Fibroblast of peridontal ligament (primary cell): ENCODE measurements at regions not wholly inside any gene's neighbourhood (a gene's known extent, or its start where the extent isn't known, plus 50 kb on each side); places are given as distances from the start of the nearest gene placed in this dataset.

Source experiments
- DNase-seq: peaks from one replicate; pipeline ENCODE4 v3.0.0-alpha.2; 2010; ENCODE audit errors: extremely low read depth

GRCh38 chr13:33626407-33626806, 191.5 kb upstream of the RFC3 start:
- no peak for DNase-seq

- no peak for DNase-seq
These were observed 189.3 kb upstream of the RFC3 start for GRCh38 chr13:33628662-33629061.

- no peak for DNase-seq
These were observed 188.2 kb upstream of the RFC3 start for GRCh38 chr13:33629605-33630360.

GRCh38 chr13:33633701-33634545, 184.0 kb upstream of the RFC3 start:
- DNase-seq, result no peak

- peak; percentile 52 for DNase-seq
These were observed 183.4 kb upstream of the RFC3 start for GRCh38 chr13:33634546-33634982.

GRCh38 chr13:33636243-33636642, 181.7 kb upstream of the RFC3 start:
- no peak for DNase-seq

- no peak for DNase-seq
These were observed 180.8 kb upstream of the RFC3 start for GRCh38 chr13:33636955-33637670.

- no peak for DNase-seq
These were observed 179.8 kb upstream of the RFC3 start for GRCh38 chr13:33637978-33638743.

- DNase-seq, result peak; percentile 57
These were observed 178.8 kb upstream of the RFC3 start for GRCh38 chr13:33639158-33639557.

GRCh38 chr13:33639626-33640080, 178.3 kb upstream of the RFC3 start:
- no peak for DNase-seq

- DNase-seq, result no peak
These were observed 177.1 kb upstream of the RFC3 start for GRCh38 chr13:33640832-33641231.

GRCh38 chr13:33642374-33643065, 175.4 kb upstream of the RFC3 start:
- DNase-seq, result peak; percentile 41

GRCh38 chr13:33644581-33645543, 173.1 kb upstream of the RFC3 start:
- peak; percentile 82 for DNase-seq

GRCh38 chr13:33645591-33646554, 172.1 kb upstream of the RFC3 start:
- no peak for DNase-seq

- no peak for DNase-seq
These were observed 168.6 kb upstream of the RFC3 start for GRCh38 chr13:33649212-33649878.

GRCh38 chr13:33651766-33652165, 166.2 kb upstream of the RFC3 start:
- no peak for DNase-seq

GRCh38 chr13:33657274-33657673, 160.7 kb upstream of the RFC3 start:
- DNase-seq, result no peak

- DNase-seq, result no peak
These were observed 158.5 kb upstream of the RFC3 start for GRCh38 chr13:33659466-33659865.
